ENCODE measurements at regions not wholly inside any gene's neighbourhood (a gene's known extent, or its start where the extent isn't known, plus 50 kb on each side); places are given as distances from the start of the nearest gene placed in this dataset.

DNA sequence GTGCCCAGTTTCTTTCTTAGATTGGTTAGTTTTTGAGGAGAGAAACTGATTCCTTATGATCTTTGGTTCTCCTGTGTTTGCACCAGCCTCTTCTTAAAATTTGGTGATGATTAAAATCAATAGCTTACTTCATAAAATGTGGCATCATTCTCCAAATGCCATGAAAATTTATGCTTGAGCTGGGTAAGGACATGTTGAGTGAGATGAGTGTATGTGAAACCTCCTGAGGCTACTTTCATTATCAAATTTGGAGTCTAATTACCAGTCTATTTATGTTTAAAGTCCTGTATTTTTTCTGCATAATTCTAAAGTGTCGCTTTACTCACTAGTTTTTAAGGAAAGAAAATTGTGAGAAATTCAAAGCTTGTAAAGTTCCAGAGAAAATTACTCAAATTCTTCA lies 102.1 kb downstream of the DIPK2A start:
- H3K4me1 Mint-ChIP-seq (ENCODE audit: unreplicated experiment), result no peaks in the 10 kb centered on the region
- DNase-seq (ENCODE audit: extremely low spot score, unreplicated experiment), result no peak
- TF ChIP-seq, protein P1, sequence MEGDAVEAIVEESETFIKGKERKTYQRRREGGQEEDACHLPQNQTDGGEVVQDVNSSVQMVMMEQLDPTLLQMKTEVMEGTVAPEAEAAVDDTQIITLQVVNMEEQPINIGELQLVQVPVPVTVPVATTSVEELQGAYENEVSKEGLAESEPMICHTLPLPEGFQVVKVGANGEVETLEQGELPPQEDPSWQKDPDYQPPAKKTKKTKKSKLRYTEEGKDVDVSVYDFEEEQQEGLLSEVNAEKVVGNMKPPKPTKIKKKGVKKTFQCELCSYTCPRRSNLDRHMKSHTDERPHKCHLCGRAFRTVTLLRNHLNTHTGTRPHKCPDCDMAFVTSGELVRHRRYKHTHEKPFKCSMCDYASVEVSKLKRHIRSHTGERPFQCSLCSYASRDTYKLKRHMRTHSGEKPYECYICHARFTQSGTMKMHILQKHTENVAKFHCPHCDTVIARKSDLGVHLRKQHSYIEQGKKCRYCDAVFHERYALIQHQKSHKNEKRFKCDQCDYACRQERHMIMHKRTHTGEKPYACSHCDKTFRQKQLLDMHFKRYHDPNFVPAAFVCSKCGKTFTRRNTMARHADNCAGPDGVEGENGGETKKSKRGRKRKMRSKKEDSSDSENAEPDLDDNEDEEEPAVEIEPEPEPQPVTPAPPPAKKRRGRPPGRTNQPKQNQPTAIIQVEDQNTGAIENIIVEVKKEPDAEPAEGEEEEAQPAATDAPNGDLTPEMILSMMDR (conservative IDR thresholded peaks at IDR 0.05), result no peak
- no peaks in the 10 kb centered on the region for H3K27me3 Mint-ChIP-seq
- H3K27ac Mint-ChIP-seq, result no peak overlapping the region
- H3K4me3 Mint-ChIP-seq, result no peak overlapping the region
- H3K9me3 Mint-ChIP-seq, result peaks cover 13% of the 10 kb centered on the region
- no peaks in the 10 kb centered on the region for H3K36me3 Mint-ChIP-seq

DNA sequence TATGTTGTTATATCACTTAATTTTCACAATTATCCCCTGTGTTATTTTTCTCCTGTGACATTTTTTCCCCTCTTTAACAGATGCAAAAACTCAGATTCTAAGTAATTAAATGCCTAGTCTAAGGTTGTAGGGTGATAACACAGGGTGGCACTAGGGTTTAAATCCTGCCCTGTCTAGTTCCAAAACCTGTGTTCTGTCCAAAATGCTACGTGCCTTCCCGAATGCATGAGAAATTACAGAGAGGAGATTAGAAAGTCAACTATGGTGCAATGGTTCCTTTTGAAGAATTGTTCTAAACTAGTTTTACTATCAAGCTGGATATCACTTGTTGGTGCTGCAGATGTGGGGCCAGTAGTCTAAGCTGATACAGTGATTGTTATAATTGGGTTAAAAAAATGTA lies 108.0 kb downstream of the DIPK2A start:
- H3K9me3 Mint-ChIP-seq, result peaks cover 4% of the 10 kb centered on the region
- H3K27ac Mint-ChIP-seq, result no peak overlapping the region
- H3K27me3 Mint-ChIP-seq, result no peaks in the 10 kb centered on the region
- TF ChIP-seq, protein P1 (conservative IDR thresholded peaks at IDR 0.05), result no peak
- no peak overlapping the region for H3K4me3 Mint-ChIP-seq
- no peaks in the 10 kb centered on the region for H3K36me3 Mint-ChIP-seq
- DNase-seq (ENCODE audit: extremely low spot score, unreplicated experiment), result no peak
- no peaks in the 10 kb centered on the region for H3K4me1 Mint-ChIP-seq (ENCODE audit: unreplicated experiment)

DNA sequence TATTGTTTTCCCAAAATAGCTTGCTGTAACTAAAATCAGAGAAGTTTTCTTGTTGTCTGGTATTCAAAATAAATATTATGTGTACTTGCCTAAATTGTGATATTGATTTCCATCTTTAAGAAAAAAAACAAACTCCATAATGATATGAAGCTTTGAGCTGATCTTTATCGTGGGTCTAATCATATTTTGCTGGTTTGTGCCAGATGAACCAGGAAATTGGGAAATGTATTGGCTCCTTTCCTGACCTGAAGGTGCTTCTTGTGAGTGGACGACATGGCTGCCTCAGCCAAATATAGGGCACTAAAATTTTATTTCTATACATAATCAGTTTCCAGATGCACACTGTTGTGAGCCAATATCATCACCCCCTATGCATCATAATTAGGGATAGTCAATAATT lies 113.3 kb downstream of the DIPK2A start:
- Mint-ChIP-seq H3K9me3 (no peaks in the 10 kb centered on the region), H3K27ac (no peak overlapping the region), H3K4me3 (no peak overlapping the region), H3K36me3 (no peaks in the 10 kb centered on the region), H3K27me3 (no peaks in the 10 kb centered on the region), H3K4me1 (ENCODE audit: unreplicated experiment) (no peaks in the 10 kb centered on the region)
- DNase-seq (ENCODE audit: extremely low spot score, unreplicated experiment), result no peak
- TF ChIP-seq, protein P1 (conservative IDR thresholded peaks at IDR 0.05), result no peak

DNA sequence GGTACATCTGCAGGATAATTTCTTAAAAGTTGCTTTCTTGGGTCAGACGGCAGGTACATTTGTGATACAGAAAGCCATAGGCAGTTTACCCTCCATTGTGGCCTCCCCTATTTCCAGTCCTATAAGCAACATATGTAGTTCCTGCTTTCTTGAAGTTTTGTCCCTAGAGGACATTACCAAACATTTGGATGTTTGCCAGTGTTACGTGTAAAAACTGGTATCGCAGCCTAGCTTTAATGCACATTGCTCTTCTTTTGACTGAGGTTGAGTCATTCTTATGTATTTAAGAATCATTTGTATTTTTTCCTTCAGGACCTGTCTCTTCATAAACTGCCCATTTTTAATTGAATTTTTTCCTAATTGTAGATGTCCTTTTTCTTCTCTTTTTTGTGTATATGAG lies 114.3 kb downstream of the DIPK2A start:
- DNase-seq (ENCODE audit: extremely low spot score, unreplicated experiment), result no peak
- H3K27ac Mint-ChIP-seq, result no peak overlapping the region
- H3K27me3 Mint-ChIP-seq, result no peaks in the 10 kb centered on the region
- no peaks in the 10 kb centered on the region for H3K9me3 Mint-ChIP-seq
- no peaks in the 10 kb centered on the region for H3K36me3 Mint-ChIP-seq
- TF ChIP-seq, protein P1 (conservative IDR thresholded peaks at IDR 0.05), result no peak
- H3K4me1 Mint-ChIP-seq (ENCODE audit: unreplicated experiment), result no peaks in the 10 kb centered on the region
- H3K4me3 Mint-ChIP-seq, result no peak overlapping the region

DNA sequence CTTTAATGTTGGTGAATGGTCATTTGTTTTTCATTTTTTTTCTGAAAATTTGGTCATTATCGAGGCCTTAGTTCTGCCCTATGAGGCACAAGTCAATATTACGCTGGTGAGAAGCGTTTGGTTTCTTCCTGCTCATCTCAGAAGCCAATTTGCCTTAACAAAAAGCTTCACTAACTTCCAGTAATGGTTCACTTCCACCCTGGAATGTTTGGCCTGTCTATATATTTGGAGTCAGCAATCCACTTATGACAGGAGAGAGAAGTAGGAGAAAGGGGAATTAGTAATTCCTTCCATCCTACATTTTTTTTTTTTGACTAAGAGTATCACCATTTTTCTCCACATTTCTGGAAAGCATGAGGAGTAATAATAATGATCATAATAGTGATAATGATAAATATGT lies 124.4 kb downstream of the DIPK2A start:
- Mint-ChIP-seq H3K9me3 (peaks cover 9% of the 10 kb centered on the region), H3K27me3 (no peaks in the 10 kb centered on the region), H3K4me1 (ENCODE audit: unreplicated experiment) (no peaks in the 10 kb centered on the region), H3K36me3 (no peaks in the 10 kb centered on the region), H3K4me3 (no peak overlapping the region), H3K27ac (no peak overlapping the region)
- DNase-seq (ENCODE audit: extremely low spot score, unreplicated experiment), result no peak
- TF ChIP-seq, protein P1 (conservative IDR thresholded peaks at IDR 0.05), result no peak

DNA sequence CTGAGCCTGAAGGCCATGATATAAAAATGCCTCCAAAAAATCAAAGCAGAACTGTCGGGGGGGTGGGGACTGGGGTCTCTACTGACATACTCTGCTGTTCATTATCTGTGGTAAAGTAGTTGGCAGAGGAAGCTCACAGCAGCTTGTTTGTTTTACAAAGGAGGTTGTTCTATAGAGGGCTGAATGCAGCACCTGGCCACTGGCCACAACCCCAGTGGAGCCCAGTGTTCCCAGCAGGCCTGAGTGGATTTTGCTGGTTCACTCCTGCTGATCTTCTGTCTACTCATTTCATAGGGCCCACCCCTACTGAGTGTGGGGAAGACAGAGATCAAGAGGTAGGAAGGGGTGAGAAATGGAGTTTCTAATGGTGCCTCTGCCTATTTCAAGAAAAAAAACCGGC lies 125.5 kb downstream of the DIPK2A start:
- no peak overlapping the region for H3K4me3 Mint-ChIP-seq
- no peaks in the 10 kb centered on the region for H3K27me3 Mint-ChIP-seq
- TF ChIP-seq, protein P1 (conservative IDR thresholded peaks at IDR 0.05), result no peak
- H3K36me3 Mint-ChIP-seq, result no peaks in the 10 kb centered on the region
- no peak overlapping the region for H3K27ac Mint-ChIP-seq
- DNase-seq (ENCODE audit: extremely low spot score, unreplicated experiment), result no peak
- peaks cover 9% of the 10 kb centered on the region for H3K9me3 Mint-ChIP-seq
- no peaks in the 10 kb centered on the region for H3K4me1 Mint-ChIP-seq (ENCODE audit: unreplicated experiment)
